ENCODE measurements at regions not wholly inside any gene's neighbourhood (a gene's known extent, or its start where the extent isn't known, plus 50 kb on each side); places are given as distances from the start of the nearest gene placed in this dataset.
A peak's percentile ranks its signal among the peaks of the same experiment; 100 is the strongest.
"Not testable (repeated sequence)": the region's sequence is repeated elsewhere in the genome, so short reads cannot be mapped to it uniquely, and the experiment has no call there.

GRCh38 chr22:16680209-16680899 lies 87.7 kb upstream of the CCT8L2 start:
- ATAC-seq (peak; percentile 88), DNase-seq (ENCODE audit: extremely low read depth in 1 of 4, low spot score in 3 of 4) (peak in 1 of 4 experiments; percentile 15)
- POLR2A ChIA-PET = interaction anchor here (0.8 kb wide), 1 partner anchor 11 kb away, joined by 3 read pairs; no protein-coding TSS in a partner anchor
- H3K4me2 ChIP-seq (ENCODE audit: insufficient read depth, low read length); H3K27ac ChIP-seq (ENCODE audit: extremely low read depth, low read depth, low read length); H2AFZ ChIP-seq (ENCODE audit: low read depth, low read length); H3K79me2 ChIP-seq (ENCODE audit: control insufficient read depth, insufficient read depth, low read length); H3K36me3 ChIP-seq (ENCODE audit: control insufficient read depth, insufficient read depth, low read length); H3K9me3 ChIP-seq (replicated peaks; ENCODE audit: control insufficient read depth, insufficient read depth, low read depth, low read length); H3K4me3 ChIP-seq; H3K9me1 ChIP-seq (ENCODE audit: control insufficient read depth, insufficient read depth, low read length); H3K9ac ChIP-seq (ENCODE audit: insufficient read depth in 1 of 2, low read depth in 2 of 2, low read length in 2 of 2); CTCF ChIA-PET (ENCODE audit: low intra/inter-chr PET ratio); BruUV-seq (replicated peaks); H4K20me1 ChIP-seq (replicated peaks; ENCODE audit: control insufficient read depth, insufficient read depth, low read length); H3K4me1 ChIP-seq (replicated peaks in 1 of 2; ENCODE audit: control insufficient read depth in 2 of 2, insufficient read depth in 2 of 2, low read length in 2 of 2); FAIRE-seq; TF ChIP-seq ZNF740 (CRISPR knock-in tag; IDR thresholded peaks at IDR 0.05): not testable (repeated sequence)
- TF ChIP-seq ZNF740 (tag; IDR thresholded peaks at IDR 0.05) = peak in 1 of 2 experiments; percentile 70; a peak in 1 of 4 replicates
- 0 out of 2 replicates have a peak, but pooled peaks have one; percentile 73 for TF ChIP-seq TFAM (CRISPR knock-in tag; conservative IDR thresholded peaks at IDR 0.05)
- TF ChIP-seq, protein P1, sequence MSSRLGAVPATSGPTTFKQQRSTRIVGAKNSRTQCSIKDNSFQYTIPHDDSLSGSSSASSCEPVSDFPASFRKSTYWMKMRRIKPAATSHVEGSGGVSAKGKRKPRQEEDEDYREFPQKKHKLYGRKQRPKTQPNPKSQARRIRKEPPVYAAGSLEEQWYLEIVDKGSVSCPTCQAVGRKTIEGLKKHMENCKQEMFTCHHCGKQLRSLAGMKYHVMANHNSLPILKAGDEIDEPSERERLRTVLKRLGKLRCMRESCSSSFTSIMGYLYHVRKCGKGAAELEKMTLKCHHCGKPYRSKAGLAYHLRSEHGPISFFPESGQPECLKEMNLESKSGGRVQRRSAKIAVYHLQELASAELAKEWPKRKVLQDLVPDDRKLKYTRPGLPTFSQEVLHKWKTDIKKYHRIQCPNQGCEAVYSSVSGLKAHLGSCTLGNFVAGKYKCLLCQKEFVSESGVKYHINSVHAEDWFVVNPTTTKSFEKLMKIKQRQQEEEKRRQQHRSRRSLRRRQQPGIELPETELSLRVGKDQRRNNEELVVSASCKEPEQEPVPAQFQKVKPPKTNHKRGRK (tag; IDR thresholded peaks at IDR 0.05) = peak; percentile 64; the same call in 1 of the 2 replicates
- TF ChIP-seq TAF9B (IDR thresholded peaks at IDR 0.05; ENCODE audit: partially characterized antibody) = peak; percentile 45
- TF ChIP-seq NCOA2 (IDR thresholded peaks at IDR 0.05; ENCODE audit: partially characterized antibody in 2 of 2) = peak in 1 of 2 experiments; percentile 60
- TF ChIP-seq LARP7 (IDR thresholded peaks at IDR 0.05) = 0 out of 2 replicates have a peak, but pooled peaks have one; percentile 28
- TF ChIP-seq THRA (IDR thresholded peaks at IDR 0.05) = peak; percentile 30; the same call in 1 of the 2 replicates
- TF ChIP-seq, protein P2, sequence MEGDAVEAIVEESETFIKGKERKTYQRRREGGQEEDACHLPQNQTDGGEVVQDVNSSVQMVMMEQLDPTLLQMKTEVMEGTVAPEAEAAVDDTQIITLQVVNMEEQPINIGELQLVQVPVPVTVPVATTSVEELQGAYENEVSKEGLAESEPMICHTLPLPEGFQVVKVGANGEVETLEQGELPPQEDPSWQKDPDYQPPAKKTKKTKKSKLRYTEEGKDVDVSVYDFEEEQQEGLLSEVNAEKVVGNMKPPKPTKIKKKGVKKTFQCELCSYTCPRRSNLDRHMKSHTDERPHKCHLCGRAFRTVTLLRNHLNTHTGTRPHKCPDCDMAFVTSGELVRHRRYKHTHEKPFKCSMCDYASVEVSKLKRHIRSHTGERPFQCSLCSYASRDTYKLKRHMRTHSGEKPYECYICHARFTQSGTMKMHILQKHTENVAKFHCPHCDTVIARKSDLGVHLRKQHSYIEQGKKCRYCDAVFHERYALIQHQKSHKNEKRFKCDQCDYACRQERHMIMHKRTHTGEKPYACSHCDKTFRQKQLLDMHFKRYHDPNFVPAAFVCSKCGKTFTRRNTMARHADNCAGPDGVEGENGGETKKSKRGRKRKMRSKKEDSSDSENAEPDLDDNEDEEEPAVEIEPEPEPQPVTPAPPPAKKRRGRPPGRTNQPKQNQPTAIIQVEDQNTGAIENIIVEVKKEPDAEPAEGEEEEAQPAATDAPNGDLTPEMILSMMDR (IDR thresholded peaks at IDR 0.05 in 2 of 3, conservative IDR thresholded peaks at IDR 0.05 in 1 of 3; ENCODE audit: insufficient read depth in 2 of 3, low read depth in 1 of 3, low read length in 3 of 3) = peak; percentile 39 to 54 (median 53); a peak in 5 of 6 replicates
- in situ Hi-C loops (cut with MboI) (loop anchor here (25.0 kb wide), 1 partner anchor 168 kb away; no protein-coding TSS in a partner anchor), intact Hi-C loops (cut with micrococcal nuclease) (loop anchor here (5.0 kb wide), 1 partner anchor 47 kb away; no protein-coding TSS in a partner anchor)
- peaks cover 6 to 11% of the 10 kb centered on the region in 2 experiments; a peak in 3 of 5 replicates for H3K27me3 ChIP-seq (ENCODE audit: control insufficient read depth in 2 of 2, insufficient read depth in 2 of 2, low read length in 2 of 2)
- 3% methylated on average over 4 of the region's 4 CpGs for WGBS (ENCODE audit: insufficient coverage, low coverage, missing lambda C conversion rate)

Data from K562 (cell line).